ENCODE measurements at regions not wholly inside any gene's neighbourhood (a gene's known extent, or its start where the extent isn't known, plus 50 kb on each side); places are given as distances from the start of the nearest gene placed in this dataset.

DNA sequence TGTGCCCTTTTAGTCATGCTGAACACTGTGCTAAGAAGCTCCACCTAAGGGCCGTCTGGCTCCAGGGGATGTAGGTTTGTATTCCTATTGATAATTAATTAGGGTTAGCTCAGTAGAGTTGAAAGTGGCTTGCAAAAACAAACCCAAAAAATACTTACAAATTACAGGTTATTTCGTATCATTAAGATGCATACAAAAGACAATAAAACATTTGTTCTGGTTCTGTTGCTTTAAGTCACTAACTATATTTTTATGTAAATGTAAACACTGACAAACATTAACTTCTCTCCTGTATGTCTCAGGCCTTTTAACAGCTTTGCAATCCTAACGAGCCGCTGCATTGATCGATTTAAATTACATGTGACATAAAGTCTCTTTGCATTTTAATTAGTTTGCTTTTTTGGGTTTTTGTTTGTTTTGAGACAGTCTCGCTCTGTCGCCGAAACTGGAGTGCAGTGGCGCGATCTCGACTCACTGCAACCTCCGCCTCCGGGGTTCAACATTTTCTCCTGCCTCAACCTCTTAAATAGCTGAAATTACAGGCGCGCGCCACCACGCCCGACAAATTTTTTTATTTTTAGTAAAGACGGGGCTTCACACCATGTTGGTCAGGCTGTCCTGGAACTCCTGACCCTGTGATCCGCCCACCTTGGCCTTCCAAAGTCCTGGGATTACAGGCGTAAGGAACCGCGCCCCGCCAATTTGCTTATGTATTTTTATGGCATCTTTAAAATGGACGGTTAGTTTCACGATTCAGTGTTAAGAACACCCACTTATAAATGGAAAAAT, 110.9 kb downstream of the HFE start:
- no peak for DNase-seq

DNA sequence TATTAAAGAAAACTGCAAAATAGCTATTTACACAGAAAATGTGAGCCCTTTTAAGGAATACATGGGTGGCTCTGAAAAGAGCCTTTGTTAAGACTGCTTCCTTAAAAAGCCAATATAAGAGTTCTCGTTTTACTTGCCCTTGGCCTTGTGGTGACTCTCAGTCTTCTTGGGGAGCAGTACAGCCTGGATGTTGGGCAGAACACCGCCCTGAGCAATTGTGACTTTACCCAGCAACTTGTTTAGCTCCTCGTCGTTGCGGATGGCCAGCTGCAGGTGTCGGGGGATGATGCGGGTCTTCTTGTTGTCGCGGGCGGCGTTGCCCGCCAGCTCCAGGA, 111.5 kb downstream of the HFE start:
- DNase-seq = no peak

DNA sequence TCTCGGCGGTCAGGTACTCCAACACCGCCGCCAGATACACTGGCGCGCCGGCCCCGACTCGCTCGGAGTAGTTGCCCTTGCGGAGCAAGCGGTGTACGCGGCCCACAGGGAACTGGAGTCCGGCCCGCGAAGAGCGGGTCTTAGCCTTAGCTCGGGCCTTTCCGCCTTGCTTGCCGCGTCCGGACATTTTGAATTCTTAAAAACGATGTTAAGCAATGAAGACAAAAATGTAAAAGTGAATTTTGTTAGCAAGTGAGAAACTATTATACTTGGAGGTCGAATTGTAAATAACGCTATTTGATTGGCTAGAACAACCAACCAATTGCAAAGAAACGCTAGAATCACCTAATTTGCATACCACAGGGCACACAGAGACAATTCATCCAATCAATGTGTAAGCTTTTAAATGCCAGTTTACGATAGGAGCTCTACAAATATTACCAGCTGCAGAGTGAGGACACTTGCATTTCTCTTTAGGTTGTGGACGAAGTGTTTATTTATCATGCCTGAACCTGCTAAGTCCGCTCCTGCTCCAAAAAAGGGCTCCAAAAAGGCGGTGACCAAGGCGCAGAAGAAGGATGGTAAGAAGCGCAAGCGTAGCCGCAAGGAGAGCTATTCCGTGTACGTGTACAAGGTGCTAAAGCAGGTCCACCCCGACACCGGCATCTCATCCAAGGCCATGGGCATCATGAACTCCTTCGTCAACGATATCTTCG, 112.0 kb downstream of the HFE start:
- peak; percentile 96 for DNase-seq

DNA sequence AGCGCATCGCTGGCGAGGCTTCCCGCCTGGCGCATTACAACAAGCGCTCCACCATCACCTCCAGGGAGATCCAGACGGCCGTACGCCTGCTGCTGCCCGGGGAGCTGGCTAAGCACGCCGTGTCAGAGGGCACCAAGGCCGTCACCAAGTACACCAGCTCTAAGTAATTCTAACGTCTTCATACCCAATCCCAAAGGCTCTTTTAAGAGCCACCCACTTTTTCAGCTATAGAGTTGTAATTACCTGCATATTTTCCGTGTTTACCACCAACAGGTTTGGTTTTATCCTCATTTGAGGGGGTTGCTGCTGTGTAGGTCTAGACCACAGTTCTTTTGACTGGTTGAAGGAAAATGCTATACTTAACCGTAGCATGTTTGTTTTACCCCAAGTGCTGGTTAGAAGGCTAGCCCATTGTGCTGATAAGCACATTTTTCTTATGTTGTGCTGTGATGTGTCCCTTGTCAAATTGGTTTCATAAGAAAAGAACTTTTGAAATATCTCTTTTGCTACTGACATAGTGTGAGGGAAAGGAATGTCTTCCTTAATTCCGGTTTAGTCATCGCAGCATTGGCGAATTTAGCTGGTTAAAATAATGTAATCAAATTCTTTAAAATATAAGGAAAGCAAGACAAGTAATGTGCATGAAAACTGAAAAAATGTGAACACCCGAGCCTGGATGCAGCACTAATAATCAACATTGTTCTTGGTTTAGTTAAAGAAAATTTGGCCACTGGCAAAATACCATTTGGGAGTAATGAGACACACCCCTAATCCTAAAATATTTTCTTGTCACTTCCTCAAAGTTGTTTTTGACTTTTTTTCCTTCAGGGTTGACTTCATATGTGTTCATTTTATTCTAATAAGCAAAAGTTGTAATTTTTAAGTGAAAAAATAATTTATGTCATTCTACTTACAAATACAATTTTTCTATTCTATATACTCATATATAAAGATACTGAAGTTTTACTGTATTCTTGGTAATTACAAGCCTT, 112.8 kb downstream of the HFE start:
- DNase-seq = no peak

DNA sequence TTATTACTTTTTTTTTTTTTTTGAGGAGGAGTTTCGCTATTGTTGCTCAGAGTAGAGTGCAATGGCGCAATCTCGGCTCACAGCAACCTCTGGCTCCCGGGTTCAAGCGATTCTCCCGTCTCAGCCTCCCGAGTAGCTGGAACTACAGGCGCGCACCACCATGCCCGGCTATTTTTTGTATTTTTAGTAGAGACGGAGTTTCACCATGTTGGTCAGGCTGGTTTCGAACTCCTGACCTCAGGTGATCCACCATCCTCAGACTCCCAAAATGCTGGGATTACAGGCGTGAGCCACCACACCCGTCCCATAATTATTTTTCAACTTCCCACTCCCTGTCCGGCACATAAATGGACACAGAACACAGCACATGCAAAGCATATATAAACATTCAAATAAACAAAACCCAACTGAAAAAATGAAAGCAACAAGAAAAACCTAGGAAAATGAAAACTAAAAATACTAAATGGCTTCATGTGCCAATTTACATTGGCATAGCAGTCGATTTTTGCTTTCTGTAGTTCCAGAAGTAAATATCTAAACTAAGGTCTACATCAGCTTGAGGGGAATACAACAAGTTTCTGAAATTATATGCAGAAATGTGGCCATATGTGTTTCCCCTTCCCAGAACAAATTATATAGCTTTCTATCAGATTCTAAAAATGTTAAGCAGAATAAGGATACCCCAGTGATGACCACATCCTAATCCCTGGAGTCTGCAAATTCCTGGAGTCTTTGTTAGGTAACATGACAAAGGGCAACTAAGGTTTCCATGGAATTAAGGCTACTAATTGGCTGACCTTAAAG, 113.9 kb downstream of the HFE start:
- no peak for DNase-seq

DNA sequence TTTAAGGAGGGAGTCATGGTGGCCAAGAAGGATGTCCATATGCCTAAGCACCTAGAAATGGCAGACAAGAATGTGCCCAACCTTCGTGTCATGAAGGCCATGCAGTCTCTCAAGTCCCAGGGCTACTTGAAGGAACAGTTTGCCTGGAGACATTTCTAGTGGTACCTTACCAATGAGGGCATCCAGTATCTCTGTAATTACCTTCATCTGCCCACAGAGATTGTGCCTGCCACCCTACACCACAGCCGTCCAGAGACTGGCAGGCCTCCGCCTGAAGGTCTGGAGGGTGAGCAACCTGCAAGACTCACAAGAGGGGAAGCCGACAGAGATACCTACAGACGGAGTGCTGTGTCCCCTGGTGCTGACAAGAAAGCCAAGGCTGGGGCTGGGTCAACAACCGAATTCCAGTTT, 115.0 kb downstream of the HFE start:
- no peak for DNase-seq

DNA sequence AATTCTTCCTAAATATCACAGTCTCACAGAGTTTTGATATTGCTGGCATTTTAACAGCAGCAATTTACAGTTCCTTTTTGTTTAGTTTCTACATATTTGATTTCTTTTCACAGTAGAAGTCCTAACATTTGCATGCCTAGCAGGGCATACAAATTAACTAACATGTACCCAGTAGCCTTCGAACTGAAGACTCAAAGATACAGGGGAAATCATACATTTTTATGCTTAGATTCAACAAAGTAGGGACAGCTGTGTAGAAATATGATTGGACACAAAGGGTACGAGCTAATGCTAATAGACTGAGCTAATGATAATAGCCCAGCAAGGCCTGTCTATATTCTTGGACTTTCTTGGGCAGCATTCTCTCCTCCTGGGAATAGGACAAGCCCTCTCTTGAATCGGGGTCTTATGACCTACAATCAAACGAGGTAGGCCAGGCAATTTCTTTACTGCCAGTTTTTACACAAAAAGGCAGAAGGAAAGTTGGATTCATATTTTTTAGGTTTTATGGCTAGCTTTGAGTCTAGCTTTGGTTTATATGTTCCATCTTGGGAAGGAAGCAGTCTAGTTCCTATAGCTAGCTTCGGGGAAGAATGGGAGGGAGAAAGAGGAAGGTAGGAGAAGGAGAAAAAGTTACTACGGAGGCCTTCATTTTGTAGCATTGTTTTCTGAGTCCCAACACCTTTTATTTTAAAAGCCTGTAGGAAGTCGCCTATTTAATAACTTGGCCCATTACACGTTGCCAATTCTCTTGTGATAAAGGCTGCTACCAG, 115.8 kb downstream of the HFE start:
- DNase-seq = no peak

DNA sequence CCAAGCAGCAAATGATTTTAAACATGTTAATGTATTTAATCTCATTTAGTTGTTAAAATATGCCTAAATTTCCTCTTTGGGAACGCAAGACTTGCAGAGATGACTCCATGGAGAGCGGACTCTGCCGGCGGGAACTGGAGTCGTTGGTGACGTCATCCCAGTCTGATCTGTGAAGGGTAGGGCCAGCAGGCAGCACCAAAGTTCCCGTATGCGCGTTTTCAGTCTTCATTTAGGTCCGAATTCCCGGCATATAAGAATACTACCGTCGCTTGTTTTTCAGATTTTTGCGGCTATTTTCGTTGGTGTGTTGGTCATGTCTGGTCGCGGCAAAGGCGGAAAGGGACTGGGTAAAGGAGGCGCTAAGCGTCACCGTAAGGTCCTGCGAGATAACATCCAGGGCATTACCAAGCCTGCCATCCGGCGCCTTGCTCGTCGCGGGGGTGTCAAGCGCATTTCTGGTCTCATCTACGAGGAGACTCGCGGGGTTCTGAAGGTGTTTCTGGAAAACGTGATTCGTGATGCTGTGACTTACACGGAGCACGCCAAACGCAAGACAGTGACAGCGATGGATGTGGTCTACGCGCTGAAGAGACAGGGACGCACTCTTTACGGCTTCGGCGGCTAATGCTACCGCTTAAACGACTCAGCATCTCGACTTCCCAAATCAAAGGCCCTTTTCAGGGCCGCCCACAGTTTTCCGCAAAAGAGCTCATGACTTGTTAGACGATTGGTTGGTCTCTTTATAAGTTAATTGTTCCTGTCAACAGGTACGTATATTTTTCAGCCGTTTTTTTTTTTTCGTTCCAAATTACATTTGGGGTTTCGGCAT, 117.3 kb downstream of the HFE start:
- peak; percentile 78 for DNase-seq

DNA sequence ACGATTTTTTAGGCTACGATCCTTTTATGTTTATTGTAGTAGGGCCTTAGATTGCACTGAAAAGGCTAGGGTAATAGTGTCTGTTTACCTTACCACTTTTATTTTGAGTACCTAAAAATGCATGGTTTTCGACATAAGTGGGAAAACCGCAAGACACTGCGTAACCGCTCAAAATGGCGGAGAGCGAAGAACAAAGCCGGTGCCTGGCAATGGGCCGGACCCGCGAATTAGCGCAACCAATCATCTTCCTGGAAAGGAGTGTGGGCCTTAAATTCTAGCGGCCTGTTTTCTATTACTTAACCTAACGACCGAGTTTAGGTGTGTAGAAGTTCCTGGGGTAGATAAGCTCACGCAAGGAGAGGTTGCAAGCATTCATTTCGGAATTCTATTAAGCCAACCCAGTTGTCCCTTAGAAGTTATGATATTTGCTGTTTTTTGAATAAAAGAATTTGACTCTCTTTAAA, 118.0 kb downstream of the HFE start:
- peak; percentile 60 for DNase-seq

DNA sequence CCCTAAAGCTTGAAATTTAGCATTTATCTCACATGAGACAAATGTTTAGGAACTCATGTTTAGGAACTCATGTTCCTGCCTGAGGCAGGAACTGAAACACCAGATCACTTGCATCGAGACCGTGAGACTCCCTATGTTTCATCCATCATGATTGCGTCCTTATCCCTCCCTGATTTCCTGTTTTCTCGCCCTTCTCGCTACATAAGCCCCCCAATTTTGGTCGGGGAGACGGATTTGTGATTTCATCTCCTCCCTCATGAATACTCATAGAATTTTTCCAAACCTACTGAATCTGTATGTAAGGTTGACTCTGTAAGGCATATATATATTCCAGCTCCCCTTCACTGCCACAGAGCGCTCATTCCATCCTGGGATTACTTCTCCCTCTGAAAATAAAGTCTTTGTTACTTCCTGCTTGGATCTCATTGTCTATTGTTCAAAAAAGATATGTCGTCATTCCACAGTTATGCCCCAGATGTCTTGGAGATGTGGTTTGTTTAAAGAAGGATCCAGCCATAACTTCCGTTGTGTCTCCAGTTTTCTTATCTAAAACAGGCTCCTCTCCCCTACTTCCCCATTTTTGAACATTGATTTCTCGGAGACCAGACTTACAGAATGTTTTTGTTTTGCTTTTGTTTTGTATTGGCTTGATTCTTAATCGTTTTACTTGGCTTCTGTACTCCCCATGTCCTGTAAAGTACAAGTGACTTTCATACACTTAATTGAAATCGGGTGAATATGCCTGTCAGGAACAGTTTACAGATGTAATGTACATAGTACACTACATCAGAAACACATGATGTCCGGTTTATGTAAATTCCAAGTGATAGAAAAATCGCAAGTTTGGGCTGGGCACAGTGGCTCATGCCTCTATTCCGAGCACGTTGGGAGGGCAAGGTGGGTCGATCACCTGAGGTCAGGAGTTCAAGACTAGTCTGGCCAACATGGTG, 118.7 kb downstream of the HFE start:
- DNase-seq = no peak

DNA sequence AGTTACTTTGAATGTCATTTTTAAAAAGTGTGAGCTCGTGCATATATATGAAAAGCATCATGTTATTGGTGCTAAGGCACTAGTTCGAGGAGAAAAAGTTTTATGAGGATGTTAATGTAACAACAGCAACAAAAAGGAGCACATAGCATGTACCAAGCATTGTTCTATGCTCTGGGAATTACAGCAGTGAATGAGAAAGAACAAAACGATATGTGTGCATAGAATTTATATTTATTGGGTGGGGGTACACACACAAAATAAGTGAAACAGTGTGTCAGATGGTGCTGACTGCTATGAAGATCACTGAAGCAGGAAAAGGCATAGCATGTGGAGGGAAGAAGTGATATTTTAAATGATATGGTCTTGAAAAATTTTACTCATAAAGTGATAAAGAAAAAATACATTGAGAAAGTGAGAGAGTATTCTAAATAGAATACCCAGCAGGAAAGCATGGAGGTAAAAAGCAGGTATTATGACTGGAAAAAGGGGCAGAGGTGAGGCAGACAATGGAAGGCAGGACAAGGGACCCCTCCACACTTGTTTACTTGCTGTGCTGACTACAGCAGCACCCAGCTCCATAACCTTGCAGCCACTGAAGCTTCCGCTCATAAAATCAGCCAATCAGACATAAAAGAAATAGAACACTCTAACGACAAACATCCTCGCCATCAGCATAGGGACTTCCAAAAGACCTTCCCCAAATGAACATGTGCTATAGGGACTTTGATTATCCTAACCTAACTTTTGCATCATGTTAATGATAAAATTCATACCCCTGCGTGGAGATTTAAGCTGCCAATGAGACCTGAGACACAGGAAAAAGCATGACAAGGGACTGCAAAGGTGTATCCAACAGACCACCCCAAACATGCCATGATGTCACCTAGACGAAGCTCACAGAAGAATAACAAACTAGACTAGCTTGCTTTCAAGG, 119.9 kb downstream of the HFE start:
- DNase-seq = no peak

DNA sequence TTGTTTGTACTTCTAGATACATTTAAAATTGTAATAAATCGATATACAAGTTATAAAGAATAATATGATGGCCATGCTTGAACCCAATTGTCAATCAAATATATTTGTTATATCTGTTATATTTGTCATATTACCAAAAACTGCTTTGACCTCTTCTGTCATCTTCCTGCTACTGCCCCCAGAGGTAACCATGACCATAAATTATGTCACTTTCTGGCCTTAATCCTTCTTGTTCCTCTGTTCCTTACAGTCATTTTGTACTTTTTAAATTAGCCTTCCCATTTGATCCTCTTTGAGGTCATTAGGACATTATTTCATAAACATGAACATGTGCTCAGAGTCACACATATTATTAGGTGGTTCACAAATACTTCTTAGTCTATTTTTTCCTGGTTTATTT, 124.7 kb downstream of the HFE start:
- DNase-seq = no peak

DNA sequence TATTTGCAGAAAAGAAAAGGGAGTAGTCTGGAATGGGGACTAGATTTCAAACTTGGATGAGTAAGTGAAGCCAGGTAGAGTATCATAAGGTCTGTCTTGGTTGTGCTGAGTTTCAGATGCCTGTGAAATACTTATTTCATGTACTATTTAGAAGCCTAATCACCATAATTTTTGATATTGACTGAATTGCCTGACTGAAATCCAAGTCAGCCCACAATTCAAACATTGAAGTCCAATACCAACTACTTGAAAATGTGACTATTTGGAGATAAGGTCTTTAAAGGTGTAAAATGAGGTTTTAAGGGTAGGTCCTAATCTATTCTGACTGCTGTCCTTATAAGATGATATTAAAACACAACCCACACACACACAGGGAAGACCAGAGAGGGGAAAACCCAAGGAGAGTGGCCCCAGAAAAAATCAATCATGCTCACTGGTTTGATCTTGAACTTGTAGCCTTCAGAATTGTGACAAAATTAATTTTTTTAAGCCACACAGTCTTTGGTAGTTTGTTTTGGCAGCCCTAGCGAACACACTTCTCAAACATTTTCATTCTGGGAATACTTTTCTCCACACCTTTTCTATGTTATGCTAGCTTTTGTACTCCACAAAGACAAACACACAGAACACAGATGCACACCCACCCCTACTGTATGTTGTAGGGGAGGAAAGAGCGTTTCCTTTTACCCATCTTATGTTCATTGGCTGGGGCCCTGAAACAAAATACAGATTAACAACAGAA, 126.3 kb downstream of the HFE start:
- no peak for DNase-seq

DNA sequence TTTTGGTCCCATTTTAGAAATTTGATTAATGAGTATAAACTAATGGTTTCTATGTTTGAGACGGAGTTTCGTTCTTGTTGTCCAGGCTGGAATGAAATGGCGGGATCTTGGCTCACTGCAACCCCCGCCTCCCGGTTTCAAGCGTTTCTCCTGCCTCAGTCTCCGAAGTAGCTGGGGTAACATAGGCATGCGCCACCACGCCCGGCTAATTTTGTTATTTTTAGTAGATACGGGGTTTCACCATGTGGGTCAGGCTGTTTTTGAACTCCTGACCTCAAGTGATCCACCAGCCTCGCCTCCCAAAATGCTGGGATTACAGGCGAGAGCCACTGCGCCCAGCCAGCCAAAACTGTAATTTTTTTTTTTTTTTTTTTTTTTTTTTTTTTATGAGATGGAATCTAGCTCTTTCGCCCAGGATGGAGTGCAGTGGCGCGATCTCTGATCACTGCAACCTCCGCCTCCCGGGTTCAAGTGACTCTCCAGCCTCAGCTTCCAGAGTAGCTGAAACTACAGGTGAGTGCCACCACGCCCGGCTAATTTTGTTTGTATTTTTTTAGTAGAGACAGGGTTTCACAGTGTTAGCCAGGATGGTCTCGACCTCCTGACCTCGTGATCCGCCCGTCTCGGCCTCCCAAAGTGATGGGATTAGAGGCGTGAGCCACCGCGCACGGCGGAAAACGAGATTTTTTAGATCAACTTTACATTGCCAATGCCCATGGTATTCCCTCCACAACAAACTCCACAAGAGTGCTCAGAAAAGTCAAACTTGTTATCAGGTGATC, 127.8 kb downstream of the HFE start:
- DNase-seq = no peak

DNA sequence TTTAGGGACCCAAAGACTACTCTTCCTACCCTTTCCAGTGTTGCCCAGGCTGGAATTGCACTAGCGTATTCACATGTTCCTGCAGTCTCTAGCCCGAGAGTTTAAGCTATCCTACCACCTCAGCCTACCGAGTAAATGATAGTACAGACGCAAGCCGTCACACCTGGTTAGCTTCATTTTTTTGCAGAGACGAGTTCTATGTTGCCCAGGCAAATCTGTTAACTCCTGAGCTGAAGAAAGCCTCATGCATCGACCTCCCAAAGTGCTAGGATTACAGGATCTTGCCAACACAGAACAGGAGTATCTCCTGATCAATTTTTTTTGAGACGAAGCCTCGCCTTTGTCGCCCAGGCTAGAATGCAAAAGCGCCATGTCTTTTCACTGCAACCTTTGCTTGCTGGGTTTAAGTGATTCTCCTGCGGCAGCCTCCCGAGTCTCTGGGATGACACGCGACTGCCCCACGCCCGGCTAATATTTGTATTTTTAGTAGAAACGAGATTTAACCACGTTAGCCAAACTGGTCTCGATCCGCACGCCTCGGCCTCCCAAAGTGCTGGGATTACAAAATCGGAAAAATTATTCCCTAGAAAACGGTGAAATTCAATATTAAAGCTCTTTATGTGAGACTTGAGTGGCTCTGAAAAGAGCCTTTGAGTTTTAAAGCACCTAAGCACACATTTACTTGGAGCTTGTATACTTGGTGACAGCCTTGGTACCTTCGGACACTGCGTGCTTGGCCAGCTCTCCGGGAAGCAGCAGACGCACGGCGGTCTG, 128.5 kb downstream of the HFE start:
- DNase-seq = no peak

DNA sequence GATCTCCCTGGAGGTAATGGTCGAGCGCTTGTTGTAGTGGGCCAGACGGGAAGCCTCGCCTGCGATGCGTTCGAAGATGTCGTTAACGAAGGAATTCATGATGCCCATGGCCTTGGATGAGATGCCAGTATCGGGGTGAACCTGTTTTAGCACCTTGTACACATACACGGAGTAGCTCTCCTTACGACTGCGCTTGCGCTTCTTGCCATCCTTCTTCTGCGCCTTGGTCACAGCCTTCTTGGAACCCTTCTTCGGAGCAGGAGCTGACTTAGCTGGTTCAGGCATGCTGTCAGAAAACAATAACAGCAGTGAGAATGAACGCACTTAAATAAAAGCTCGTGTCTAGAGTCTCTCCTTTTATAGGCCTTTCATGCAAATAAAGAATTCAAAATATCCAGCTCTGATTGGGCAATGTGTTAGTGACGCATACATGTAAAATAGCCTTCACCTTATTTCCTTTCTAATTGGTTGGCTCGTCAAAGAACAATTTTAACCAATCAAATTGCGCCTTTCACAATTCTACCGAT, 129.2 kb downstream of the HFE start:
- peak; percentile 79 for DNase-seq

Measured in NCI-H2081 treated with DMSO at 0.1 percent for 48 hours (cell line).